ENCODE measurements at regions not wholly inside any gene's neighbourhood (a gene's known extent, or its start where the extent isn't known, plus 50 kb on each side); places are given as distances from the start of the nearest gene placed in this dataset.

GRCh38 chr9:28960602-28961001 is 1387.3 kb upstream of the C9orf72 start:
- TF ChIP-seq CTCF (IDR thresholded peaks at IDR 0.05), result no peak
- no peak for TF ChIP-seq POLR2A (IDR thresholded peaks at IDR 0.05)

Measured in right lobe of liver (tissue), 4 donors.